GM23338 (cell line): ENCODE measurements at regions not wholly inside any gene's neighbourhood (a gene's known extent, or its start where the extent isn't known, plus 50 kb on each side); places are given as distances from the start of the nearest gene placed in this dataset.

Experiments used
- CREB1 ChIP-seq: fragments of 250-450 bp; sonication (Bioruptor Pico); IDR thresholded peaks from 2 replicates; pipeline ENCODE4 v1.5.0; 2020; ENCODE audit warnings: low read depth, mild to moderate bottlenecking, moderate library complexity
- EZH2 ChIP-seq: fragments of 200-600 bp; sonication (generic); IDR thresholded peaks from one replicate; pipeline ENCODE4 v1.8.0; 2017; ENCODE audit warnings: antibody characterized with exemption, mild to moderate bottlenecking, low read depth; ENCODE audit not compliant: unreplicated experiment
- EZH2phosphoT487 ChIP-seq: fragments of 200-600 bp; sonication (generic); IDR thresholded peaks from one replicate; pipeline ENCODE4 v1.8.1; 2018; ENCODE audit warnings: antibody characterized with exemption; ENCODE audit not compliant: unreplicated experiment
- POLR2AphosphoS5 ChIP-seq: IDR thresholded peaks from 2 replicates; pipeline ENCODE4 v1.6.1; 2016; ENCODE audit warnings: antibody characterized with exemption, low read depth
- REST ChIP-seq: IDR thresholded peaks from one replicate; pipeline ENCODE4 v1.6.1; 2018; ENCODE audit warnings: antibody characterized with exemption; ENCODE audit not compliant: unreplicated experiment
- TF ChIP-seq, protein P1 (sequence below), 2 experiments: fragments of 200-600 bp in 1 of 2; sonication (generic) in 1 of 2; conservative IDR thresholded peaks; 2 replicates each; pipeline versions ENCODE4 v1.5.1 to v1.6.1; 2016 to 2017; ENCODE audit warnings: antibody characterized with exemption in 2 of 2, low read depth in 2 of 2, mild to moderate bottlenecking in 2 of 2, moderate library complexity in 1 of 2
- TF ChIP-seq, protein P2 (sequence below): IDR thresholded peaks from 2 replicates; pipeline ENCODE4 v1.6.1; 2016; ENCODE audit warnings: antibody characterized with exemption

GRCh38 chr2:82001614-82002013 lies 1697.1 kb upstream of the LRRTM1 start:
- TF ChIP-seq, protein P1, sequence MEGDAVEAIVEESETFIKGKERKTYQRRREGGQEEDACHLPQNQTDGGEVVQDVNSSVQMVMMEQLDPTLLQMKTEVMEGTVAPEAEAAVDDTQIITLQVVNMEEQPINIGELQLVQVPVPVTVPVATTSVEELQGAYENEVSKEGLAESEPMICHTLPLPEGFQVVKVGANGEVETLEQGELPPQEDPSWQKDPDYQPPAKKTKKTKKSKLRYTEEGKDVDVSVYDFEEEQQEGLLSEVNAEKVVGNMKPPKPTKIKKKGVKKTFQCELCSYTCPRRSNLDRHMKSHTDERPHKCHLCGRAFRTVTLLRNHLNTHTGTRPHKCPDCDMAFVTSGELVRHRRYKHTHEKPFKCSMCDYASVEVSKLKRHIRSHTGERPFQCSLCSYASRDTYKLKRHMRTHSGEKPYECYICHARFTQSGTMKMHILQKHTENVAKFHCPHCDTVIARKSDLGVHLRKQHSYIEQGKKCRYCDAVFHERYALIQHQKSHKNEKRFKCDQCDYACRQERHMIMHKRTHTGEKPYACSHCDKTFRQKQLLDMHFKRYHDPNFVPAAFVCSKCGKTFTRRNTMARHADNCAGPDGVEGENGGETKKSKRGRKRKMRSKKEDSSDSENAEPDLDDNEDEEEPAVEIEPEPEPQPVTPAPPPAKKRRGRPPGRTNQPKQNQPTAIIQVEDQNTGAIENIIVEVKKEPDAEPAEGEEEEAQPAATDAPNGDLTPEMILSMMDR (conservative IDR thresholded peaks at IDR 0.05; ENCODE audit: low read depth in 2 of 2): no peak
- TF ChIP-seq POLR2AphosphoS5: no peak
- TF ChIP-seq, protein P2, sequence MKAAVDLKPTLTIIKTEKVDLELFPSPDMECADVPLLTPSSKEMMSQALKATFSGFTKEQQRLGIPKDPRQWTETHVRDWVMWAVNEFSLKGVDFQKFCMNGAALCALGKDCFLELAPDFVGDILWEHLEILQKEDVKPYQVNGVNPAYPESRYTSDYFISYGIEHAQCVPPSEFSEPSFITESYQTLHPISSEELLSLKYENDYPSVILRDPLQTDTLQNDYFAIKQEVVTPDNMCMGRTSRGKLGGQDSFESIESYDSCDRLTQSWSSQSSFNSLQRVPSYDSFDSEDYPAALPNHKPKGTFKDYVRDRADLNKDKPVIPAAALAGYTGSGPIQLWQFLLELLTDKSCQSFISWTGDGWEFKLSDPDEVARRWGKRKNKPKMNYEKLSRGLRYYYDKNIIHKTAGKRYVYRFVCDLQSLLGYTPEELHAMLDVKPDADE: no peak
- TF ChIP-seq EZH2: no peak
- TF ChIP-seq EZH2phosphoT487: no peak
- TF ChIP-seq REST: no peak
- no peak for TF ChIP-seq CREB1 (CRISPR knock-in tag)
